ENCODE measurements at regions not wholly inside any gene's neighbourhood (a gene's known extent, or its start where the extent isn't known, plus 50 kb on each side); places are given as distances from the start of the nearest gene placed in this dataset.

DNA sequence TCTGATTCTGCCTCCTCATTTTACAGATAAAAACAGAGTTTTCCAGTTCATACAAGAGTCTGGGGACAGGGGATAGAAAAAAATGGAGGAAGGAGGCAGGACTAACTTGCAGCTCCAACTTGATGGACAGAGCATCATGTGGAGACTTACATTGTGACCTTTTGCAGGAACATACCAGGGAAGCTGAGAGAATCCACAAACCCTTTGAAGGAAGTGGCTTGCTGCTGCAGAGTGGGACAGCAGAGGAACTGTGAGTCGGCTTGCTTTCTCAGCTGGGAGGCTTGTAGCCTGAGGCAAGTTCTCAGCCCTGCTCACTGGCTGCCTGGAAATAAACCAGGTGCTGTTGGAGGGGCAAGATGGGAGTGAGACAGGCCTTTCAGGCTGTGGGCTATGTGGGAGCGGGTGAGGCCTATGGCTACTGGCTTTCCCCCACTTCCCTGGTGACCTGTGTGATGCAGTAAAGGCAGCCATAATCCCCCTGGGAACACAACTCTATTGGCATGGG is 614.4 kb downstream of the KCTD12 start:
- TF ChIP-seq, protein P1, sequence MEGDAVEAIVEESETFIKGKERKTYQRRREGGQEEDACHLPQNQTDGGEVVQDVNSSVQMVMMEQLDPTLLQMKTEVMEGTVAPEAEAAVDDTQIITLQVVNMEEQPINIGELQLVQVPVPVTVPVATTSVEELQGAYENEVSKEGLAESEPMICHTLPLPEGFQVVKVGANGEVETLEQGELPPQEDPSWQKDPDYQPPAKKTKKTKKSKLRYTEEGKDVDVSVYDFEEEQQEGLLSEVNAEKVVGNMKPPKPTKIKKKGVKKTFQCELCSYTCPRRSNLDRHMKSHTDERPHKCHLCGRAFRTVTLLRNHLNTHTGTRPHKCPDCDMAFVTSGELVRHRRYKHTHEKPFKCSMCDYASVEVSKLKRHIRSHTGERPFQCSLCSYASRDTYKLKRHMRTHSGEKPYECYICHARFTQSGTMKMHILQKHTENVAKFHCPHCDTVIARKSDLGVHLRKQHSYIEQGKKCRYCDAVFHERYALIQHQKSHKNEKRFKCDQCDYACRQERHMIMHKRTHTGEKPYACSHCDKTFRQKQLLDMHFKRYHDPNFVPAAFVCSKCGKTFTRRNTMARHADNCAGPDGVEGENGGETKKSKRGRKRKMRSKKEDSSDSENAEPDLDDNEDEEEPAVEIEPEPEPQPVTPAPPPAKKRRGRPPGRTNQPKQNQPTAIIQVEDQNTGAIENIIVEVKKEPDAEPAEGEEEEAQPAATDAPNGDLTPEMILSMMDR (IDR thresholded peaks at IDR 0.05; ENCODE audit: low read depth, low read length): no peak
- no peak for TF ChIP-seq MYC (IDR thresholded peaks at IDR 0.05; ENCODE audit: low read depth, low read length)
